NCI-H748 treated with DMSO at 0.1 percent for 48 hours (cell line): ENCODE measurements at regions not wholly inside any gene's neighbourhood (a gene's known extent, or its start where the extent isn't known, plus 50 kb on each side); places are given as distances from the start of the nearest gene placed in this dataset.
"Not testable (repeated sequence)": the region's sequence is repeated elsewhere in the genome, so short reads cannot be mapped to it uniquely, and the experiment has no call there.

Experiments used
- DNase-seq: peaks from one replicate; lab custom pipeline; 2025; lab: John Stamatoyannopoulos, UW

DNA sequence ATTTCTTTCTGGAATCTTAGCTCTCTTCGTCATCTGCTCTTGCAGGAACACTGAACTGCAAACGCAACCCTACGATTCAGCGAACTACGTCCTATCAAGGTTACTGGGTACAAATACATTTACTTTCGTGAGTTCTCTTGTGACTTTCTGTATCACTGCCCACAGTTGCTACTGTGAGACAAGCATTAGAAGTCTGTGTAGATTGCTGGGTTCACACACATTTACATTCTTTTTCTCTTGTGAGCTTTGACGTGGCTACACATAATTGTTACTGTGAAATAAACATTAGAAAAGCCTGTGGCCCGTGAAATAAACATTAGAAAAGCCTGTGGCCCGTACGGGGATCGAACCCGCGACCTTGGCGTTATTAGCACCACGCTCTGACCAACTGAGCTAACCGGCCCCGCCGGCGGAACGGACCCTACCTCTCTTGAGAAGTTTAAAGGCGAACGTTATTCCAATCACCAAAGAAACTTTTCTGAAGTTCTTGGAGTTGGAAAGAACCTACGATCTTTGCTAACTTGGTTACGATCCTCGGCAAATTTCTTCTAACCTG is 61.2 kb upstream of the ZNF322 start:
- not testable (repeated sequence) for DNase-seq

GRCh38 chr6:26730019-26730766 is 70.6 kb upstream of the ZNF322 start:
- not testable (repeated sequence) for DNase-seq

DNA sequence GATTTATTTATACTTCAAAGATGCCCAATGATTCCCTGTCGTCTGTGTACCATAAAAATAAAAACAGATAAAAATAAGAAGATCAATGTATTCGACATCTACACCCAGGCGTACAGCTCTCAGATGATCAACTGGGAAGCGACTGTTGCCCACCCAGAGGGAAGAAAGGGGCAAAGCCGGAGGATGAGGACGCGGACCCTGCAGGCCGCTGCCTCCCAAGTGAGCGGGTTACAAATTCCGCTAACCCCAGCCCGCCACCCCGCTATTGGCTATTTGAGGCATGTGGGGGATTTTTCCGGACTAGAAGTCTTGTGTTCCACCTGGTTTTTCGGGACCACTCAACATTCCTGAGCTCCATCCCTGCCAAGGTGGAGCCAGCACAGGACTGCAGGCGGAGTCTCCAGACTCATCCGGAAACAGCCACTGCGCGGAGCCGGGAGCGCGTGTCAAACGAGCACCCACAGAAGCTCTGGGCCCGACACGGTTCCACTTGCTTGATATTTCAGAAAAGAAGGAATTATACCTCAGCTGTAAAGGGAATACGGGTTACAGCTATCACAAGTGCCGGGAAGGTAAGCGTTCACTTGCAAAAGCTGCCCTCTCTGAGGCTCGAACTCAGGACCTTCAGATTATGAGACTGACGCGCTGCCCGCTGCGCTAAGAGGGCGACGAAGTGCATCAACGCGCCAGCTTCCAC is 75.4 kb upstream of the ZNF322 start:
- not testable (repeated sequence) for DNase-seq

- no peak for DNase-seq
Measured at GRCh38 chr6:26739811-26740210, 80.3 kb upstream of the ZNF322 start.

- no peak for DNase-seq
Measured at GRCh38 chr6:26743157-26743821, 83.7 kb upstream of the ZNF322 start.

DNA sequence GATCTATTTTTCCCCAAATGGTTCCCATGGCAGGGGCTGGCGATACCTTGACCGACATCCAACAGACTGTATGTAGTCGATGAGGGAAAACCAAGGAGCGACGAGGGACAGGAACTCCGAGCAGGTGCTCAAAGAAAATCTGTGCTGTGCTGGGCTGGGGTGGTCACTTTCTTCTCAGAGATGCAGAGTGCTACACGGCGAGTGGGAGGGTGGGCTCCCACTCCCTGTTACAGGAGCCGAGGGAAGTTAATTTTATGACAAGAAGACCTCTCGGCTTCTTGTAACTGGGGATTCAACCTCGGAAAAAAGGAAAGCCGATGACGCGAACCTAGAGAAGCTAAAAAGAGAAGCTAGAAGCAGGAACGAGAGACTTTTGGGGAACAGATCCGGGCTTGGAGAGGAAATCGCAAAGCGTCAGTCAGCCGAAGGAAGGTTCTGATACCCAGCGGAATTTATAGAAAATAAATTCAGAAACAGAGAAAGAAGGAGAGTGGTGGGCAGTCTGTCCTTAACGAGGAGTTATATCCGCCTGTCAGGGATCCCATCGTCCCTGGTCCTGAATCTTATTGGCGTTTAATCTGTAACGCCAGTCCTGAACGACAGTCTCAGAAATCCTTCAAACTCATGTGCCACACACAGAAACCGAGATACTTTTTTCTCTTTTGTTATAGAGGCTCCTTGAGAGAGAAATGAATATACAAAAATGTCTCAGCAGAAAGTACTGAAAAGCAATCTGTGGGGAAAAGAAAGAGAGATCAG is 84.6 kb upstream of the ZNF322 start:
- DNase-seq, result no peak

DNA sequence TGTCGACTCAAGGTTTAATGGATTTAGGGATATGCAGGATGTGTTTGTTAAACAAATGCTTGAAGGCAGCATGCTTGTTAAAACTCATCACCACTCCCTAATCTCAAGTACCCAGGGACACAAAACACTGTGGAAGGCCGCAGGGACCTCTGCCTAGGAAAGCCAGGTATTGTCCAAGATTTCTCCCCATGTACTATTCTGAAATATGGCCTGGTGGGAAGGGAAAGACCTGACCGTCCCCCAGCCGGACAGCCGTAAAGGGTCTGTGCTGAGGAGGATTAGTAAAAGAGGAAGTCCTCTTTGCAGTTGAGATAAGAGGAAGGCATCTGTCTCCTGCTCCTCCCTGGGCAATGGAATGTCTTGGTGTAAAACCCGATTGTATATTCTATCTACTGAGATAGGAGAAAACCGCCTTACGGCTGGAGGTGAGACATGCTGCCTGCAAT is 85.3 kb upstream of the ZNF322 start:
- DNase-seq, result not testable (repeated sequence)

DNA sequence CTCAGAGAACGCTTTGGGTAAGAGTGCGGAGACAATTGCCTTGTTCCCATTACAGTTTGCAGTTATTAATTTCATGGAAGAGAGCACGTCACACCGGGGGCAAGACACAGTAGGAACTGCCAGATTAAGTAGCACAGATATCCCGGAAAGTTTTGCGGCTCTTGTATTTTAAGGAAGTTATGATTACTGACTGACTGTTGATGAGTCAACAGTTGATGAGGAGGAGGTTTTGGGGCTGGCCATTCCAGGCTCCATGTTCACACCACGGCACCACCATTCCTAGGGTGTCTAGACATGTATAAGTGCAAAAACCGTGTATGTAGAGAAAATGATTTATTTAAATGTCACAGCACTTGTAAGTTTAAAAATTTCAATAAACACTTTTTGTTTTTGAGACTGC is 86.4 kb upstream of the ZNF322 start:
- not testable (repeated sequence) for DNase-seq

- not testable (repeated sequence) for DNase-seq
Measured at GRCh38 chr6:26749126-26749758, 89.7 kb upstream of the ZNF322 start.

DNA sequence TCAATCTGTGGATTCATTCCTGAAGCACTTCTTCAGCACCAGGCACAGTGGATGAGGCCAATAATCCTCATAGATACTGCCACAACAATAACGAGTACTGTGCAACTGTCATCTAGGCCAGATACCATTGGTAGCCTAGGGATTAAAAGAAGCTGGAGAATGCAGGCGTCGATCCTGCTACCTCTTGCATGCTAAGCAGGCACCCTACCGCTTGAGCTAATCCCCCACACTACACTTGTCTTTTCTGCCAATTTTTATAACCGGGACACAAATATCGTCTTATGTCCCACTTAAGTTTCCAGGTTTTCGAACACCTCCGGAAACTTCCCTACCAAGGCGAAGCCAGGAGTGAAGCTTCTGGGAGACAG is 90.2 kb upstream of the ZNF322 start:
- DNase-seq, result not testable (repeated sequence)

GRCh38 chr6:26754212-26754611 is 94.7 kb upstream of the ZNF322 start:
- no peak for DNase-seq

- not testable (repeated sequence) for DNase-seq
Measured at GRCh38 chr6:26754801-26755200, 95.3 kb upstream of the ZNF322 start.

DNA sequence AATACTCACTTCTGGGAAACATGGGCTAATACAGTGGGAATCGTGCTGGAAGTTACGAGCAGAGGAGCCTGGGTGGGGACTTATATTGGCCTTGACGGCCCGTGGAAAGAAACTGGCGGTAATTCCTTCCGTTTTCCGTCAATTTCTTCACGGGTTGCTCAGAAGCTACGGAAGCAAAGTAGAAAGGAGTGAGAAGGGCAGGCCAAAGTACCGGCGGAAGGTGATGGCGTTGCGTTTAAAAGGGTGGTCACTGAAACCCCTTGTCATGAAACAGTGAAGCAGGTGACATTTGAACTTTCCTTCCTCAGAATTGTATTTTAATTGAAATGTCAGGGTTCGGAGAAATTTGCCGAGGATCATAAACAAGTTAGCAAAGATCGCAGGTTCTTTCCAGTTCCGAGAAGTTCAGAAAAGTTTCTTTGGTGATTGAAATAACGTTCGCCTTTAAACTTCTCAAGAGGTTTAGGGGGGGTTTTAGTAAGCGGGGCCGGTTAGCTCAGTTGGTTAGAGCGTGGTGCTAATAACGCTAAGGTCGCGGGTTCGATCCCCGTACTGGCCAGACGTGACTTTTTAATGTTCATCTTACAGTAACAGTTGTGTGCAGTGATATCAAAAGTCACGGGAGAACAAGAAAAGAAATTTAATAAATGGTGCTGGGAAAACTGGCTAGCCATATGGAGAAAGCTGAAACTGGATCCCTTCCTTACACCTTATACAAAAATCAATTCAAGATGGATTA is 96.7 kb upstream of the ZNF322 start:
- not testable (repeated sequence) for DNase-seq

DNA sequence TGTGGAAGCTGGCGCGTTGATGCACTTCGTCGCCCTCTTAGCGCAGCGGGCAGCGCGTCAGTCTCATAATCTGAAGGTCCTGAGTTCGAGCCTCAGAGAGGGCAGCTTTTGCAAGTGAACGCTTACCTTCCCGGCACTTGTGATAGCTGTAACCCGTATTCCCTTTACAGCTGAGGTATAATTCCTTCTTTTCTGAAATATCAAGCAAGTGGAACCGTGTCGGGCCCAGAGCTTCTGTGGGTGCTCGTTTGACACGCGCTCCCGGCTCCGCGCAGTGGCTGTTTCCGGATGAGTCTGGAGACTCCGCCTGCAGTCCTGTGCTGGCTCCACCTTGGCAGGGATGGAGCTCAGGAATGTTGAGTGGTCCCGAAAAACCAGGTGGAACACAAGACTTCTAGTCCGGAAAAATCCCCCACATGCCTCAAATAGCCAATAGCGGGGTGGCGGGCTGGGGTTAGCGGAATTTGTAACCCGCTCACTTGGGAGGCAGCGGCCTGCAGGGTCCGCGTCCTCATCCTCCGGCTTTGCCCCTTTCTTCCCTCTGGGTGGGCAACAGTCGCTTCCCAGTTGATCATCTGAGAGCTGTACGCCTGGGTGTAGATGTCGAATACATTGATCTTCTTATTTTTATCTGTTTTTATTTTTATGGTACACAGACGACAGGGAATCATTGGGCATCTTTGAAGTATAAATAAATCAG is 106.8 kb upstream of the ZNF322 start:
- not testable (repeated sequence) for DNase-seq

DNA sequence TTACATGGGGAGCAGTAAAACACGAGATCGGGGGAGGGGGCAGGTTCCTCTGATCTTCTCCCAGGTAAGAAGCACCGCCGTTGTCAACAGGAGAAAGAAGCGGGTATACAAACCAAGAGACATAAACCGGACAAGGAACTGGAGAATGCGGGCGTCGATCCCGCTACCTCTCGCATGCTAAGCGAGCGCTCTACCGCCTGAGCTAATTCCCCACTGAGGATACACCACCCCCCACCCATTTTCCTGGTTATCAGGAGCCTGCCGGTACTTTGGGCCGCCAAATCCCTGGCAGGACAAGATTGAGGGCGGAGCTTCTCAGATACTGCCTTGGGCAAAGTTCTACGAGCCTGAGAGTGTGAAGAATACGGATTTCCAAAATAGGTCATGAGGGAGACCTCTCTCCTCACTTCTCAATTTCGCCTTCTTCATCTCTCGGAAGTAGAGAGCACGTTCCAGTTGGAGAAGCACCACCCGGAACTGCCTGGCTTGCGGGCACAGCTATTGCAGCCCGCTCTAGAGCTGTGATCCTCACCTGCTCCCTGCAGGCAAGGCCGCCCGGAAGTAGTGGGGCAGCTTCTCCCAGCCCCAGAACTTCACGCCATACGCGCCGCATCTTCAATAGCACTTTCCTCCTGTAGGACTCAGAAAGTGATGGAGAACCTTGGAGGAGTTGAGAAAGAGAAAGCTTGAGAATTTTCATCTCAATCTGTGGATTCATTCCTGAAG is 111.6 kb upstream of the ZNF322 start:
- not testable (repeated sequence) for DNase-seq

DNA sequence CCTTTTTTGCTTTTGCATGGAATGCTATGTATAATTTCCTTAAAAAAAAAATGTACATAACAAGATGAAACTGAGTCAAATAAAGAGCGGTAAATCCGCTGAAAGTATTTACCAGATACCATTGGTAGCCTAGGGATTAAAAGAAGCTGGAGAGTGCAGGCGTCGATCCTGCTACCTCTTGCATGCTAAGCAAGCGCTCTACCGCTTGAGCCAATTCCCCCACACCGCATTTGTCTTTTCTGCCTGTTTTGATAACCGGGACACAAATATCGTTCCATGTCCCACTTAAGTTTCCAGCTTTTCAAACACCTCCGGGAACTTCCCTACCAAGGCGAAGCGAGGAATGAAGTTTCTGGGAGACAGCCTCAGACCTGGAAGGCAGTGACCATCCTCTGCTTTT is 113.9 kb upstream of the ZNF322 start:
- DNase-seq, result not testable (repeated sequence)

DNA sequence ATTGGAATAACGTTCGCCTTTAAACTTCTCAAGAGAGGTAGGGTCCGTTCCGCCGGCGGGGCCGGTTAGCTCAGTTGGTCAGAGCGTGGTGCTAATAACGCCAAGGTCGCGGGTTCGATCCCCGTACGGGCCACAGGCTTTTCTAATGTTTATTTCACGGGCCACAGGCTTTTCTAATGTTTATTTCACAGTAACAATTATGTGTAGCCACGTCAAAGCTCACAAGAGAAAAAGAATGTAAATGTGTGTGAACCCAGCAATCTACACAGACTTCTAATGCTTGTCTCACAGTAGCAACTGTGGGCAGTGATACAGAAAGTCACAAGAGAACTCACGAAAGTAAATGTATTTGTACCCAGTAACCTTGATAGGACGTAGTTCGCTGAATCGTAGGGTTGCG is 121.0 kb upstream of the ZNF322 start:
- DNase-seq, result not testable (repeated sequence)

DNA sequence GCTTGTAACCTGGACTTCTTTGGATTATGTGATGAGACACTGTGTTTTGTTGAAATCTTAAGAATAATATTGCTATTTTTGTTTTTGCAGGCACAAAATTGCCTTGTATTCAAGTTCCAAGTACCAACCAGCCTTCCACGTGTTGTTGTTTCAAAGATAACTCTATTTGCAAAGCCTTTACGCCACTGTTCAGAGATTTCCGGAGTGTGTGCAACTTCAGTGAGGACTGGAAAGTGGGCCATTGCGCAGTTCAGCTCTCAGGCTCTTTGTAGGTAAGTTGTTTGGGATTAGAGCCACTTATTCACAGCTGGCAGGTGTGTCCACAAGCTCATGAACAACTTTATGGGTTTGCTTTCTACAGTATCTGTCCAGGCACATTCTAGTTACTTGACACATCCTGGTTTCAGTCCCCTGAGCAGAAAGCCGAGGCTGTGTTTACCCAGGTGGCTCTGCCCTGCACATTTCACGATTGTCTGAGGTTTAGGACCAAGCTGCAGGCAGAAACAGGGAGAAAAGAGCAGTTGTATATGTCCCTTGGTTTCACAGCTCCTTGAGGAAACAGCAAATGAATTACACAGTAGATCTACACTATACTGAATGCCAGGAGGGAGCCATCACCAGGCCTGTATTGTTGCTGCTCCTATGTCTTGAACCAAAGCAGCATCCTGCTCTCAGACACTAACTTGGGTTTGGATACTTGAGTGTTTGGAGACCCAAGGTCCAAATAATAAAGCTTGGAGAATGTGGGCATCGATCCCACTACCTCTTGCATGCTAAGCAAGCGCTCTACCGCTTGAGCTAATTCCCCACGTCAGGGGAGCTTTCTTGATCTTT is 136.1 kb upstream of the ZNF322 start:
- DNase-seq, result not testable (repeated sequence)
